ENCODE measurements at regions not wholly inside any gene's neighbourhood (a gene's known extent, or its start where the extent isn't known, plus 50 kb on each side); places are given as distances from the start of the nearest gene placed in this dataset.

DNA sequence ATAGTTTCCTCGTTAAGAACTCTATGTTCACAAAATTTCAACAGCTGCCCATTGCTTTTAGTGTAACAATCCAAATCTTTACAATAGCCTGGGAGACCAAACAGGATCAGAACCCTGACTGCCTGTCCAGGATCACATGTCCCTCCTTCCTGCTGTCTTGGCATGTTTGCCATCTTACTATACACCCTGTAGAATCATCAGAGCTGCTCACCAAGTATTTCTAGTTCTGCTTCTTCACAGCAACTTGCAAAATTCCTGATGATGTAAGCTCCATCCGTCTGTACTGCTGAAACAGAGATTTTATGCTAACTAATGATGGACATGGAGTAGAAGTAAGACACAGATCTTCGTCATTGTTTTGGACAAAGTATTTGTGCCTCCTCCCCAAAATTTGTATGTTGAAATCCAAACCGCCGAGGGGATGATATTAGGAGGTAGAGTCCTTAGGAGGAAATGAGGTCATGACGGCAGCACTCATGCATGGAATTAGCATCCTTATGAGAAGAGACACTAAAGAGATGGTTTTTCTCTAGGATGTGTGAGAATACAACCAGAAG is 464.9 kb upstream of the BRINP1 start:
- intact Hi-C loops (cut with micrococcal nuclease): no loop called here
- TF ChIP-seq SIN3A (IDR thresholded peaks at IDR 0.05; ENCODE audit: low read depth) (no peak), EZH2 (IDR thresholded peaks at IDR 0.05) (no peak), SP1 (IDR thresholded peaks at IDR 0.05; ENCODE audit: low read depth) (no peak), REST (IDR thresholded peaks at IDR 0.05; ENCODE audit: low read depth) (no peak), EZH2phosphoT487 (IDR thresholded peaks at IDR 0.05; ENCODE audit: borderline replicate concordance) (no peak), TCF7L2 (IDR thresholded peaks at IDR 0.05; ENCODE audit: borderline replicate concordance, extremely low read depth, insufficient read depth, insufficient read length) (no peak), ZBTB33 (IDR thresholded peaks at IDR 0.05; ENCODE audit: extremely low read depth, insufficient replicate concordance, low read length) (no peak), CBX3 (IDR thresholded peaks at IDR 0.05; ENCODE audit: low read depth) (no peak), RAD21 (IDR thresholded peaks at IDR 0.05; ENCODE audit: low read depth) (no peak), POLR2A (IDR thresholded peaks at IDR 0.05; ENCODE audit: borderline replicate concordance, extremely low read depth, insufficient read depth, insufficient read length) (no peak), FOSL1 (IDR thresholded peaks at IDR 0.05; ENCODE audit: low read depth) (no peak), CTCF (IDR thresholded peaks at IDR 0.05 in 2 of 3, conservative IDR thresholded peaks at IDR 0.05 in 1 of 3; ENCODE audit: borderline replicate concordance in 1 of 3, insufficient read depth in 1 of 3, low read depth in 2 of 3, low read length in 2 of 3) (no peak), EGR1 (IDR thresholded peaks at IDR 0.05; ENCODE audit: low read depth) (no peak), ELF1 (IDR thresholded peaks at IDR 0.05; ENCODE audit: borderline replicate concordance, low read depth) (no peak), ZNF274 (IDR thresholded peaks at IDR 0.05; ENCODE audit: low read depth, low read length) (no peak)
- H3K4me3 ChIP-seq (replicated peaks in 1 of 2; ENCODE audit: low read depth in 1 of 2, low read length in 2 of 2): no peak overlapping the region
- H4K20me1 ChIP-seq (ENCODE audit: insufficient read depth): no peaks in the 10 kb centered on the region
- 0 out of 2 replicates have a peak, but pooled peaks cover 5% of the 10 kb centered on the region for H3K27me3 ChIP-seq (ENCODE audit: insufficient read depth, low read length)
- no peak overlapping the region for H3K4me2 ChIP-seq (ENCODE audit: low read length)
- H3K79me2 ChIP-seq (ENCODE audit: insufficient read depth, low read length): no peaks in the 10 kb centered on the region
- H2AFZ ChIP-seq (ENCODE audit: low read depth, low read length, poor library complexity, severe bottlenecking): no peak overlapping the region
- no peak overlapping the region for H3K27ac ChIP-seq (ENCODE audit: low read depth, low read length)
- H3K9ac ChIP-seq (ENCODE audit: low read length): no peak overlapping the region
- ATAC-seq (no peak), DNase-seq (ENCODE audit: low read depth, low spot score) (no peak)
- ChIA-PET RAD21 (ENCODE audit: low non-redundant PET in 1 of 2, low total read pairs in 2 of 2, uncharacterized antibody in 2 of 2, unreplicated experiment in 2 of 2) (no interaction called here), CTCF (no interaction called here), POLR2A (no interaction called here)
- BruUV-seq (replicated peaks): no TSS peak
- H3K4me1 ChIP-seq (ENCODE audit: control insufficient read depth in 1 of 2, insufficient read depth in 2 of 2, low read length in 2 of 2): no peaks in the 10 kb centered on the region
- no peaks in the 10 kb centered on the region for H3K9me2 ChIP-seq (ENCODE audit: insufficient read depth)
- H3K9me3 ChIP-seq (ENCODE audit: control insufficient read depth in 1 of 2, insufficient read depth in 1 of 2, low read depth in 1 of 2, low read length in 2 of 2): no peaks in the 10 kb centered on the region
- H3K36me3 ChIP-seq (ENCODE audit: control insufficient read depth in 1 of 2, insufficient read depth in 2 of 2, low read length in 2 of 2): no peaks in the 10 kb centered on the region

All from HCT116 (cell line).